ENCODE measurements at regions not wholly inside any gene's neighbourhood (a gene's known extent, or its start where the extent isn't known, plus 50 kb on each side); places are given as distances from the start of the nearest gene placed in this dataset.

DNA sequence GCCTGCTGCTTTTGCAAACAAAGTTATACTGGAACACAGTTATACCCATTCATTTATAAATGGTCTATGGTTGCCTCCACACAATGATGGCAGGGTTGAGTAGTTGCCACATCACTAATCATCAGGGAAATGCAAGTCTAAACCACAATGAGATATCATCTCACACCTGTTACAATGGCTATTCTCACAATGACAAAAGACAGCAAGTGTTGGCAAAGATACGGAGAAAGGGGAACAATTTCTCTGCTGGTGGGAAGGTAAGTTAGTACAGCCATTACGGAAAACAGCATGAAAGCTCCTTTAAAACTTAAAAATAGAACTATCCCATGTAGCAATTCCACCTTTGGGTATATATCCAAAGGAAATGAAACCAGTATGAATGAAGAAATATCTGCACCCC is 261.4 kb downstream of the TJP1 start:
- DNase-seq (ENCODE audit: low read depth) = no peak
- TF ChIP-seq, protein P1, sequence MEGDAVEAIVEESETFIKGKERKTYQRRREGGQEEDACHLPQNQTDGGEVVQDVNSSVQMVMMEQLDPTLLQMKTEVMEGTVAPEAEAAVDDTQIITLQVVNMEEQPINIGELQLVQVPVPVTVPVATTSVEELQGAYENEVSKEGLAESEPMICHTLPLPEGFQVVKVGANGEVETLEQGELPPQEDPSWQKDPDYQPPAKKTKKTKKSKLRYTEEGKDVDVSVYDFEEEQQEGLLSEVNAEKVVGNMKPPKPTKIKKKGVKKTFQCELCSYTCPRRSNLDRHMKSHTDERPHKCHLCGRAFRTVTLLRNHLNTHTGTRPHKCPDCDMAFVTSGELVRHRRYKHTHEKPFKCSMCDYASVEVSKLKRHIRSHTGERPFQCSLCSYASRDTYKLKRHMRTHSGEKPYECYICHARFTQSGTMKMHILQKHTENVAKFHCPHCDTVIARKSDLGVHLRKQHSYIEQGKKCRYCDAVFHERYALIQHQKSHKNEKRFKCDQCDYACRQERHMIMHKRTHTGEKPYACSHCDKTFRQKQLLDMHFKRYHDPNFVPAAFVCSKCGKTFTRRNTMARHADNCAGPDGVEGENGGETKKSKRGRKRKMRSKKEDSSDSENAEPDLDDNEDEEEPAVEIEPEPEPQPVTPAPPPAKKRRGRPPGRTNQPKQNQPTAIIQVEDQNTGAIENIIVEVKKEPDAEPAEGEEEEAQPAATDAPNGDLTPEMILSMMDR (IDR thresholded peaks at IDR 0.05; ENCODE audit: low read depth, low read length, missing control alignments) = no peak
- H3K4me3 ChIP-seq (ENCODE audit: low read depth, low read length) = no peak overlapping the region

DNA sequence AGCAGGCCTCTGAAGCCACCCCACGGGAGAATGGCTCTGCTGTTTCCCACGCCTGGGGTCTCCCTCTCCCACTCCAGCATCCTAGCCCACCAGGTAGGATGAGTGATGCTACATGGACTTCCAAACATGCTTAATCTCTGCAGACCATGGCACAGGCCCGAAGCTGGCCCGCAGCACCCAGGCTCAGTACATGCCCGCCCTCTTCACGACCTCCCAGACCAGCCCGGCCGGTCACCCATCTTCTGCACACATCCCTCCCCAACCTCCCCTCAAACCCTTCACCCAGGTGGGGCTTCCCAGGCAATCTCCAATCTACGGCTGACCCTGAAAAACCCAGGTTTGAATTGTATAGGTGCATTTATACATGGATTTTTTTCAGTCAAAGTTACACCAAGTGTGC is 264.0 kb downstream of the TJP1 start:
- no peak for DNase-seq (ENCODE audit: low read depth)
- no peak overlapping the region for H3K4me3 ChIP-seq (ENCODE audit: low read depth, low read length)
- TF ChIP-seq, protein P1 (IDR thresholded peaks at IDR 0.05; ENCODE audit: low read depth, low read length, missing control alignments) = no peak

GRCh38 chr15:29557171-29557570 is 265.1 kb downstream of the TJP1 start:
- no peak for DNase-seq (ENCODE audit: low read depth)
- TF ChIP-seq, protein P1 (IDR thresholded peaks at IDR 0.05; ENCODE audit: low read depth, low read length, missing control alignments) = no peak
- no peak overlapping the region for H3K4me3 ChIP-seq (ENCODE audit: low read depth, low read length)

DNA sequence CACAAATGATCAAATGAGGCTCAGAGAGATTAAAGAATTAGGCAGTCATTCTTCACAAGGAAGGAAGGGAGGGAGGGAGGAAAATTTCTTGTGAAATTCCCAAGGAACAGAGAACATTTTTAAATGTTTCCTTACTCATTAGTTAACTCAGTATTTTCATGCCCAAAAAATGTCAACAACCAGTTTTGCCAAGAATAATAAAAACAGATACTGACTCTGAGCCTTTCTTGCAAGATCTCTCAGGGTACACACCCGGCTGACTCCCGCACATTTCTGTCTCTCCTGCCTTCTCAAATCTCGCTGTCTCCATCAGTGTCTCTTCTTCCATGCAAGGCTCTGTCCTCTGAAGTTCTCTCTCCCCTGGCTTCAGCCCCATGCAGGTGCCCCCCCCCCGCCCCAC is 265.9 kb downstream of the TJP1 start:
- DNase-seq (ENCODE audit: low read depth) = no peak
- TF ChIP-seq, protein P1 (IDR thresholded peaks at IDR 0.05; ENCODE audit: low read depth, low read length, missing control alignments) = no peak
- H3K4me3 ChIP-seq (ENCODE audit: low read depth, low read length) = no peak overlapping the region

DNA sequence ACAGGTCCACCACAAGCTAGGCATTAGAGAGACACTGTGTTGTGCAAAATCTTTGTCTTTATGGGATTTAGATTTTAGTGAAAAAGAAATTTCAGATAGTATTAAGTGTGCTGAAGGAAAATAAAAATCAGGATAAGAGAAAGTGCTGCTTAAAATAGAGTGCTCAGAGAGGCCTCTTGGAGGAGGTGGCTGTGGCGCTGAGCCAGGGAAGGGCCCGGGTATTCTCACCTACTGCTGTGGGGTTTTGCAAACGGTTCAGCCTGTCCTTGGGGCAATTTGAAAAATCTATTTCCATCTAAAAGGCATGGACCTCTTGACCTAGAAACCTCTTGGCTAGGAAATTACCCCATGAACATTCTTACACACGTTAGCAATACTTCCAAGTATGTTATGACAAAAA is 267.7 kb downstream of the TJP1 start:
- DNase-seq (ENCODE audit: low read depth) = no peak
- no peak overlapping the region for H3K4me3 ChIP-seq (ENCODE audit: low read depth, low read length)
- TF ChIP-seq, protein P1 (IDR thresholded peaks at IDR 0.05; ENCODE audit: low read depth, low read length, missing control alignments) = no peak

GRCh38 chr15:29550834-29551465 is 271.3 kb downstream of the TJP1 start:
- H3K4me3 ChIP-seq (ENCODE audit: low read depth, low read length) = no peak overlapping the region
- TF ChIP-seq, protein P1 (IDR thresholded peaks at IDR 0.05; ENCODE audit: low read depth, low read length, missing control alignments) = no peak
- no peak for DNase-seq (ENCODE audit: low read depth)

DNA sequence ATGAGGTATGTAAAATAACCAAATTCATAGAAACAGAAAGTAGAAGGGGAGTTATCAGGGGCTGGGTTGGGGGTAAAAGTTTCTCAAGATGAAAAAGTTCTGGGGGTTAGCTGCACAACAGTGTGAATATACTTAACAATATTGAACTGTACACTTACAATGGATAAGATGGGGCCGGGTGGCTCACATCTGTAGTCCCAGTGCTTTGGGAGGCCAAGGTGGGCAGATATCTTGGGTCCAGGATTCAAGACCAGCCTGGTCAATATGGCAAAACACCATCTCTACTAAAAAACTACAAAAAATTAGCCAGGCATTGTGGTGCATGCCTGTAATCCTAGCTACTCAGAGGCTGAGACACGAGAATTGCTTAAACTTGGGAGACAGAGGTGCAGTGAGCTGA is 274.3 kb downstream of the TJP1 start:
- TF ChIP-seq, protein P1 (IDR thresholded peaks at IDR 0.05; ENCODE audit: low read depth, low read length, missing control alignments) = no peak
- DNase-seq (ENCODE audit: low read depth) = no peak
- no peak overlapping the region for H3K4me3 ChIP-seq (ENCODE audit: low read depth, low read length)
